D341Med (cell line): ENCODE measurements at regions not wholly inside any gene's neighbourhood (a gene's known extent, or its start where the extent isn't known, plus 50 kb on each side); places are given as distances from the start of the nearest gene placed in this dataset.
"Not testable (repeated sequence)": the region's sequence is repeated elsewhere in the genome, so short reads cannot be mapped to it uniquely, and the experiment has no call there.

Experiments used
- DNase-seq: peaks from one replicate; pipeline ENCODE4 v3.0.0; 2012; ENCODE audit warnings: low spot score

DNA sequence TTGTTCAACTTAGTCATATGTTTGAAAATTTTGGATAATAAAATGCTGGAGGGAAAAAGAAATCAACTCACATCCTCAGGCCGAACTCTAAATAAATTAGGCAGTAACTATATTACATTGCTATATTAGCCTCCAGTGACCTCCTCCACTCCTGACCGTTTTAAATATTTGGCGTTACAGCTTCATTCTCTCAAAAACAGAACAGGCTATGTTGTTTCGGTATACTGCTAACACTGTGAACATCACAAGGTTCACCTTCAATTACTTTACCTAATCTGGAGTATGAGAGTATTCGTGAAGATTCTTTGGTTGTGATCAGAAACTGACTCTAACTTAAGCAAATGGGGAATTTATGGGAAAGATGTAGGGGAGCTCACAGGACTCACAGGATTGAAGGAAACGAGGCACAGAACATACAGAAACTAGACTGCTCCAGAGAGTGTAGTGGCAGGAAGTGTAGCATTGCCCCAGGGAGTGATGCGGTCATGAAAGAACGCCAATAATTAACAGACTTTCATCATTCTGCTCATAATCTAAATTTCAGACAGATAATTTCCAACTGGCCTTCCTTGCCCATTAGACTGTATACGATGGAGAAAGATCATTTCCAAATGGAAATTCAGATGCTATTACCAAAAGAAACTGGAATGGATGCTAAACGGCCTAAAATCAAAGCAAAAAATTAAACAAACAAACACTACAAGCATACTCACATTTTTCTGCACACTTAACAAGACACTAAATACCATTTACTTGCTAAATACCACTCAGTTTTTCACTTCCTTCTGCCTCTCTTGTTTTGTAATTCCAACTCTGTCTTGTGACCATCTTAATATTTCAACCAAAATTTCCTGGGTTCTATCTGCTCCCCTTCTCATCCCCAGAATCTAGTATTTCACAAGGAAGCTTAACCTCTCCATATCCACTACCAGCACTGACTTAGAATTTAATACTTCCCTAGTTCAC is 110.1 kb upstream of the LPAR1 start:
- DNase-seq, result no peak

DNA sequence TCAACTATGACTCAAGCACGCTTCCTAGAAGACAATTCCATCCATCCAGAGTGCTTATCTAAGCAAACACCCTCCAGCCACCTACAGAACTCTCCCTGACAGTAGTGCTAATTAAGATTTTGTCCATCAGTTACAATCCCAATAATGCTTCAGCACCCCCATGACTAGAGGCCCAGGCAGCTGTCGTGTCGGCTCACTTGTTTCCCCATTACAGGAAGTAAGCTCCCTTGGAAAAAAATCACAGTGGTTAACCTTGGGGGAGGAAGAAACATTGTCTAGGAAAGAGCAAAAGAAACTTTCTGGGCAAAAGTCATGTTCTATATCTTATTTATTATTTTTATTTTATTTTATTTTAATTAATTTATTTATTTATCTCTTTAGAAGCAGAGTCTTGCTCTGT is 108.8 kb upstream of the LPAR1 start:
- no peak for DNase-seq

GRCh38 chr9:111144741-111145140 is 106.5 kb upstream of the LPAR1 start:
- DNase-seq, result no peak

DNA sequence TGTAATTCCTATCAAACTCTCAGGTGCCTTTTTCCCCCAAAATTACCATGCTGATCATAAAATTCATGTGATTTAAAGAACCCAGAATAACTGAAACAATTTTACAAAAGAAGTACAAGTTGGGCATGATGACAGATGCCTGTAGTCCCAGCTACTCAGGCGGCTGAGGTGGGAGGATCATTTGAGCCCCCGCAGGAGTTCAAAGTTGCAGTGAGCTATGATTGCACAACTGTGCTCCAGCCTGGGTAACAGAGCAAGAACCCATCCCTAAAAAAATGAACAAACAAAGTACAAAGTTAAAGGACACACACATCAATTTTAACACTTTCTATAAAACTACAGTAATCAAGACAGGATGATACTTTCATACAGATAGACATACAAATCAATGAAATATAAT is 97.9 kb upstream of the LPAR1 start:
- no peak for DNase-seq

- no peak for DNase-seq
Observed at GRCh38 chr9:111131211-111131610, 92.9 kb upstream of the LPAR1 start.

GRCh38 chr9:111120526-111120925 is 82.3 kb upstream of the LPAR1 start:
- DNase-seq, result no peak

DNA sequence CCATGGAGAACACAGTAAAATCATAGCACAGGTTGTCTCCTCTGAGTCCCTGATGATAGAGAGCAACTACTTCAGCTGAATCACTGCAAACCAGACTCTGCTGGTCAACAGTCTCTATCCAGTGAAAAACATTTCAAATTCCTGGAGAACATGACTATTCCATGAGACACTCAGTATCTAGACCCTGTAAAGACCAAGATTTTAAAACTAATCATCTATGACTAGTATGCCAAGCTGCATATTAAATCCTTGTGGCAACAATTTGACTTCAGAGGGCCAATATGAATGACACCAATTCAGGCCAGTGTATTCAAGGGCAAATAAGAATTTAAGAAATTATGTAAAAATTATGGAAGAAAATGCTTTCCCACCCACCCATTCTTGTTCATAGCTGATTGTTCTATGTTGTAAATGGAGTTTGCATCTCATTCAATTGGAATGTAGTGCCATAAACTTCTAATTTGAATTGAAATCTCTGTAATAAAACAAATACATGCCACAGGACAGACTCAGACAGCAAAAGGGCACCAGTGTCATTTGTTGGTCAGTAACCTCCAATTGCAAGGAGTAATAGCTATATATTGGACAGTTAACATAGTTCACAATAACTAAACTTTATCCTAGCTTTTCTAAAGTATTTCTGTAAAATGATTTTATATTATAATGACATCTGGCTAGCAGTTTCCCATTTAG is 80.1 kb upstream of the LPAR1 start:
- no peak for DNase-seq

DNA sequence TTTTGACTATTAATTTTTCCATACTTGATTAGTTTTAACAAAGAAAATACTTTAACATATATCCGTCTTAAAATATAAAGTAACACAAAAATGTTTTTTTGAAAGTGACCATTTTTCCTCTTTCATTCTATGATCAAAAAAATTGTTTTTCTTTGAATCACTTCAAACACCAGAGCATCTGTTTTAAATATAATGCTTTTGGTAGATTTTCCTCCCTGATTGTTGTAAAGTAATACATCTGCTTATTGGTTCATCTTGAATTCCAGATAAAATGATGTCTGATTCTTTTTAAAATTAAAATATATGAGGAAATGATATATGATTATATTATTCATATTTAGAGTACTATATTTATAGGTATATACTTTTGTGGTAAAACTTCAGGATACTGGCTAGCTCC is 76.2 kb upstream of the LPAR1 start:
- DNase-seq, result no peak

GRCh38 chr9:111113712-111114111 is 75.4 kb upstream of the LPAR1 start:
- DNase-seq, result no peak

DNA sequence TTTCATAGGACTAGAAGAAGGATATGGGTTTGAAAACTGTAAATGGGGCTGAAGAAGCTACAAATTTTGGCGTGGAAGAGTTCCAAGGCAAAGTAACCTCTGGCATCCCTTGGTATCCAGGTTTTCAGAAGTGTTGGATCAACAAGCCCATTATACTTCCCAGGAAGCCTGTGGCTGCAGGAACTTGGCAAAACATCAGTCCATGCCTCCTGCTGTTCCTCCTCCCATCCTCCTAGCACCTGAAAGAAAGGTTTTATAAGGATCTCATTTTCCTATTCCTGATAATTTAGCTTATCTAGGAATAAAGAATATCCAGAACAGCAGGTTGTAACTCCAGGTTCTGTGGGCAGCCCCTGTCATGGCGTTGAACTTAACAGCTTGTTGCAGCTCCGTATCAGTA is 72.5 kb upstream of the LPAR1 start:
- DNase-seq, result no peak

DNA sequence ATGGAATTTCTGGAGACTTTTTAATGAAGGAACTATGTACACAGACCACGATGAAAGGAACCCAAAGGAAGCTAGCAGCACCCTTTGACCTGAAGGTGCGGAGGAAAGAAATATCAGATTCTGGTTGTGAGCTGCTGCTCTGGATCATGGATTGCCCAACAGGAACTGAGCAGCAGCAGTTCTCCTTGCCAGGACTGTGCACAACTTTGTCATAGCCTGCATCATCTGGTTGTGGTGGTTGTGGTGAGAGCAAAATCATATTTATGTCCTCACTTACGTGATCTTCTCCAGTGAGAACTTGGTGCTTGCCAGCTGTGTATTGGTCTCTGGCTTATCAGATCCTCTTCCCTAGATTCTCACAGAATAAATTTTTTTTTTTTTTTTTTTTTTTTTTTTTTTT is 70.7 kb upstream of the LPAR1 start:
- DNase-seq, result no peak

DNA sequence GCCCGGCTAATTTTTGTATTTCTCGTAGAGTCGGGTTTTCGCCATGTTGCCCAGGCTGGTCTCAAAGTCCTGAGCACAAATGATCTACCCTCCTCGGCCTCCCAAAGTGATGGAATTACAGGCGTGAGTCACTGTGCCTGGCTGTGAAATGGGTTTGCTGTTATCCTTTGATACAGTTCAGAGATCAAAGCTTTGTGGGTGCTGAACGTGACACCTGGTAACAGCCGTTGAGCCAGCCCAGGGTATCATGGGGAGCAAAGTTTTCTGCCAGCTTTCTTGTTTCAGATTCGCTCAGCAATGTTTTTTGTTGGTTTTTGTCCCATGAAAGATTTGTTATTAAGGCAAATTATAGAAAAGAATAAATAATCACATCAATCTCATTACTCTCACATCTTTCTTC is 68.9 kb upstream of the LPAR1 start:
- DNase-seq, result no peak

- DNase-seq, result no peak
Observed at GRCh38 chr9:111106202-111106601, 67.9 kb upstream of the LPAR1 start.

- DNase-seq, result no peak
Observed at GRCh38 chr9:111102793-111103464, 64.7 kb upstream of the LPAR1 start.

DNA sequence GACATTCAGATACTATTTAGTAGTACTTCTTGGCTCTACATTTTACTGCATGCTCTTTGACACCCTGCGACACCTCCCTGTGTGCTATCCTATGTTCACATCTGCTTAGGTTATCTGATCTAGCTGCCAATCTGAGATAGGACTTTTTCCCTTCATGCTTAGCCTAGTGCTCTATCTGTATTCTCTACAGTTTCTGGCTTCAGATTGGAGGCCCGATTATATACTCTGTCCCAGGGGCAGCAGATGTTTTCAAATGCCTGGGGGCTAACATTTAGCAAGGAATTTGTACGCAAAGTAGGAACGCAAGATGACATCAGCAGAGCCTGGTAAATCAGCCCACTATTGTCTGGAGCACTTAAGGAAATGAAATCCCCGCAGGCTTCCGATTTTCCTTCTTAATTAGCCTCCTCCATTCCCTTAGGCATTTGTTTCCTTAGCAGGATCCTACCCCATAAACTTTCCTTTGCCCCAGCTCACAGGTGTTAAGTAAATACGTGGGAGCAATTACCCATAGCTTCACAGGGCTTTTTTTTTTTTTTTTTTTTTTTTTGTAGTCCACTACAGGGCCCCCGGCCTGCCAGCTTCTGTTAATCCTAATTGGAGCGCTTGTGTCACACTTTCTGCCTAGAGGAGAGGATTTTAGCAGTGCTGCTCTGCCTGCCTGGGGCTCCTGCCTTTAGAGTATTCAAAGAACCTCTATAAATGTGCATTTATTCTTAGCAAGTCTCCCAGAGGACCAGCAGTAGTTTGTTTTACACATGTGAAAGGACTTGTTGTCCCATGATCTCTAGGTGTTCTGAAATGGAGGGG is 61.1 kb upstream of the LPAR1 start:
- peak; percentile 63 for DNase-seq

DNA sequence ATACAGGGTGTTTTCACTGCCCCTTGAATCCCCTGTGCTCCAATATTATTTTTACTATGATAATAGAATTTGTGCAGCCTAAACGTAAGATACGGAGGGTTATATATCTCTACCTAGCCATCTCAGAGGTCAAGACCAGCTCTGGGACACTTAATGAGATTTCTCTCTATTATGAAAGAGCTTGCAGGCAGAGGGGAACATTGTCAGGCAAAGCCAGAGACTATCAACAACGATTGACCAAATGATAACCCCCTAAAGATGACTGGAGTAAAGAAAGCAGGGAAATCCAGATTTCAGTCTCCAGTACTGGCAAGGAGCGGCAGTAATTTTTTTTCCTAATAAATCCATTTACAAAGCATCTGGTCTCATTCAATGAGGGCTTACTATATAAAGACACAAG is 59.8 kb upstream of the LPAR1 start:
- no peak for DNase-seq

- DNase-seq, result no peak
Observed at GRCh38 chr9:111096051-111096450, 57.8 kb upstream of the LPAR1 start.

DNA sequence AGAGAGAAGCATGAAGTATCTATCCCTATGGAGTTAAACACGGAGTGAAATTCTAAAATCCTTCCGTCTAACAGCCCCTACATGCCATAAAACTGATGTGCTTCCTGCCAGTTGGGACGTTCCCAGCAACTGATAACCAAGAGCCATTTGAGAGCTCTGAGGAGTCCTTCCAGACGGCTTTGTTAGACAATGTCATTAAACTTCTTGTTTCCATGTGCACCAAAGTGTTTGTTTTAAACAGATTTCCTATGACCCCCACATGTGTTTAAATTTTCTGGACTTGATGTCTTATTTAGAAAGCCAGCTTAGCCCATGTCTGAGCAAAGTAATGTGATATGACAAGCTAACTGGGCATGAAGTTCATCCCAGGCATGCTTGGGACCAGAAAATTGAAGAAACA is 57.2 kb upstream of the LPAR1 start:
- DNase-seq, result no peak

- no peak for DNase-seq
Observed at GRCh38 chr9:111094958-111095357, 56.7 kb upstream of the LPAR1 start.

DNA sequence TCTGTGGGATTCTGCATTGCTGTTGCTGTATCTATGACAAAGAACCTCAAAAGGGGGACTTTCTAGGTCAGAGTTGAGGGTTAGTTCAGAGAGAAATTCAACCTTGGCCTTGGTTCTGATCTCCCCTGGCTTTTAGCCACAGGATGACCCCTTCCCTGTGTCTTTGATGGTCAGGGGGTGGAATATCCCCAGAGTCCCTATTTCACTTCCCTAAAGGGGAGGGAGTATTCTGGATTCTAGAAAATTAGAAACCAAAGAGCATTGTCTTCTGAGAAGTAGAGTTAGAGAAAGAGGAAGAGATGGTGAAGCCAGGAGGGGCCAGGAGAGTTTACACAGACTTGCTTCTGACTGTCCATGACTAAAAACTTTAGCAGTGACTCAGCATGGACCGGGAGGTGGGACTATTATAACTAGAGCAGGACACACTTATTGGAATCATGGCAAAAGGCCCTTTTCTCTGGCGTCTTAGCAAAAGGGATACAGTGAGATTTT is 56.2 kb upstream of the LPAR1 start:
- DNase-seq, result no peak

GRCh38 chr9:111092167-111092566 is 53.9 kb upstream of the LPAR1 start:
- not testable (repeated sequence) for DNase-seq
